Cardiac muscle cell (in vitro differentiated cells and primary cell): ENCODE measurements at regions not wholly inside any gene's neighbourhood (a gene's known extent, or its start where the extent isn't known, plus 50 kb on each side); places are given as distances from the start of the nearest gene placed in this dataset.
A peak's percentile ranks its signal among the peaks of the same experiment; 100 is the strongest.

Experiments used
- DNase-seq, 2 donors: peaks; one replicate each; pipeline versions ENCODE4 v3.0.0 to v3.0.0-alpha.2; 2010 to 2017; ENCODE audit warnings: low read depth in 1 of 2, low spot score in 1 of 2
- H3K27ac ChIP-seq: fragments of 200-600 bp; sonication (generic); 2 replicates; pipeline ENCODE4 v1.5.1; 2016
- H3K27me3 ChIP-seq: fragments of 200-600 bp; sonication (generic); 2 replicates; pipeline ENCODE4 v1.6.0; 2016; ENCODE audit warnings: control low read depth
- H3K36me3 ChIP-seq: fragments of 200-600 bp; sonication (generic); 2 replicates; pipeline ENCODE4 v1.5.1; 2016; ENCODE audit warnings: control low read depth
- H3K4me1 ChIP-seq: fragments of 200-600 bp; sonication (generic); 2 replicates; pipeline ENCODE4 v1.8.1; 2017; ENCODE audit warnings: low read depth, mild to moderate bottlenecking, mixed run types
- H3K4me3 ChIP-seq: fragments of 200-600 bp; sonication (generic); 2 replicates; pipeline ENCODE4 v1.5.1; 2016; ENCODE audit warnings: mild to moderate bottlenecking
- H3K9me3 ChIP-seq: fragments of 200-600 bp; sonication (generic); 2 replicates; pipeline ENCODE4 v1.5.1; 2017; ENCODE audit warnings: low read depth, mild to moderate bottlenecking, control low read depth
- TF ChIP-seq, protein P1 (sequence below): IDR thresholded peaks from 2 replicates; pipeline ENCODE4 v1.5.1; 2012; ENCODE audit warnings: low read depth, mild to moderate bottlenecking, low read length

DNA sequence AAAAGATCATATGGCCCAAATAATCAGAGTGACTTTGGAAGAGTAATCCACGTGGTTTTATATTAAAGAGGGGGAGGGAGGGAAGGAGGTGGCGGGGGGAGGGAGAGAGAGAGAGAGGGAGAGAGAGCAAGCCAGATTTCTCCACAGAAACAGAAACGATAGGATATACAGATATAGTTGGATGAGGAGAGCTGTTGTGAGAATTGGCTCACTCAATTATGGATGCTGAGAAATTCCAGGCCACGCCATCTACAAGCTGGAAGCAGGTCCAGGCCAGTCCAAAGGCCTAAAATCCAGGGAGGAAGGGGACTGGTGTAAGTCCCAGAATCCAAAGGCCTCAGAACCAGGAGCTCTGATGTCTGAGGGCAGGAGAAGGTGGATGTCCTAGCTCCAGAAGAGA lies 75.5 kb downstream of the CXCL12 start:
- Histone ChIP-seq H3K36me3 (no peaks in the 10 kb centered on the region), H3K4me3 (no peak overlapping the region), H3K9me3 (no peaks in the 10 kb centered on the region), H3K4me1 (peaks cover 19% of the 10 kb centered on the region), H3K27me3 (no peaks in the 10 kb centered on the region), H3K27ac (no peak overlapping the region)
- DNase-seq: no peak
- TF ChIP-seq, protein P1, sequence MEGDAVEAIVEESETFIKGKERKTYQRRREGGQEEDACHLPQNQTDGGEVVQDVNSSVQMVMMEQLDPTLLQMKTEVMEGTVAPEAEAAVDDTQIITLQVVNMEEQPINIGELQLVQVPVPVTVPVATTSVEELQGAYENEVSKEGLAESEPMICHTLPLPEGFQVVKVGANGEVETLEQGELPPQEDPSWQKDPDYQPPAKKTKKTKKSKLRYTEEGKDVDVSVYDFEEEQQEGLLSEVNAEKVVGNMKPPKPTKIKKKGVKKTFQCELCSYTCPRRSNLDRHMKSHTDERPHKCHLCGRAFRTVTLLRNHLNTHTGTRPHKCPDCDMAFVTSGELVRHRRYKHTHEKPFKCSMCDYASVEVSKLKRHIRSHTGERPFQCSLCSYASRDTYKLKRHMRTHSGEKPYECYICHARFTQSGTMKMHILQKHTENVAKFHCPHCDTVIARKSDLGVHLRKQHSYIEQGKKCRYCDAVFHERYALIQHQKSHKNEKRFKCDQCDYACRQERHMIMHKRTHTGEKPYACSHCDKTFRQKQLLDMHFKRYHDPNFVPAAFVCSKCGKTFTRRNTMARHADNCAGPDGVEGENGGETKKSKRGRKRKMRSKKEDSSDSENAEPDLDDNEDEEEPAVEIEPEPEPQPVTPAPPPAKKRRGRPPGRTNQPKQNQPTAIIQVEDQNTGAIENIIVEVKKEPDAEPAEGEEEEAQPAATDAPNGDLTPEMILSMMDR: no peak

DNA sequence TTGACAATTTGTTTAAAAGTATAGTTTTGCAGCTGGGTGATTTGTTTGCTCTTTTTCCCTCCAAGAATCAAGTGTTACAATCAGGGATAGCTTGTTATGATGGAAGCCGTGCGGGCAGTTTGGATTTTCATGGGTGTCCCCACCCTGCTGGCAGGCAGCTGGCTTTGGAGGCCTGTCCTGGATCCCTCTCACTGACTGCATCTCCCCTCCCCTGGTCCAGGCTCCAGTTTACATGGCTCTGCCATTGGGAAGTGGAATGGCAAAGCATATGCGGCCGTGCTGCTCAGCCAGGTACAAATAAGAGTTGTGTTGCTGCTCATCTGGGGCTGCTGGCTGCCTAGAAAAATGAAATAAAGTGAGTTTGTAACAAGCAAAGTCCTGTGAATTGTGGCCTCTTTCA lies 76.0 kb downstream of the CXCL12 start:
- no peaks in the 10 kb centered on the region for H3K9me3 ChIP-seq
- peaks cover 15% of the 10 kb centered on the region for H3K4me1 ChIP-seq
- TF ChIP-seq, protein P1: no peak
- no peaks in the 10 kb centered on the region for H3K36me3 ChIP-seq
- H3K4me3 ChIP-seq: no peak overlapping the region
- no peaks in the 10 kb centered on the region for H3K27me3 ChIP-seq
- H3K27ac ChIP-seq: no peak overlapping the region
- DNase-seq: no peak

DNA sequence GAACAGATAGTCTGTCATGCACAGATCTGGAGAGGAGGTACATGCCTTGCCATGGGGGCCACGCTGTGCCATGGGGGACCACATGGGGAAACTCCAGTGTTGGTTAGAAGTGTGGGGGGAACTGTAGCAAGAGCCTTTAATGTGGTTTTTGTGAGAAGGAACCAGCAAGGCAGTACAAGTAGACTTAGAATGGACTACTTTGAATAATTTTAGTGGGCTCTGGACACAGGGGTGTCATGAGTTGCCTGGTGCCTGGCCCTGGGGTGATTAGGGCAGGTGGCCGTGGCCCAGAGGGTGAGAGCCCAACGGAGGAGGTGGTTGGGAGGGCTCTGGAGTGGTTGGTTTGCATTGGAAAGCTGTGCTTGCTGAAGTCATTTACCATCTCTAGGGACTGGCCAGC lies 77.2 kb downstream of the CXCL12 start:
- H3K4me3 ChIP-seq: no peak overlapping the region
- no peak for DNase-seq
- TF ChIP-seq, protein P1: no peak
- no peaks in the 10 kb centered on the region for H3K27me3 ChIP-seq
- no peak overlapping the region for H3K27ac ChIP-seq
- H3K9me3 ChIP-seq: no peaks in the 10 kb centered on the region
- no peaks in the 10 kb centered on the region for H3K36me3 ChIP-seq
- H3K4me1 ChIP-seq: peaks cover 14% of the 10 kb centered on the region

DNA sequence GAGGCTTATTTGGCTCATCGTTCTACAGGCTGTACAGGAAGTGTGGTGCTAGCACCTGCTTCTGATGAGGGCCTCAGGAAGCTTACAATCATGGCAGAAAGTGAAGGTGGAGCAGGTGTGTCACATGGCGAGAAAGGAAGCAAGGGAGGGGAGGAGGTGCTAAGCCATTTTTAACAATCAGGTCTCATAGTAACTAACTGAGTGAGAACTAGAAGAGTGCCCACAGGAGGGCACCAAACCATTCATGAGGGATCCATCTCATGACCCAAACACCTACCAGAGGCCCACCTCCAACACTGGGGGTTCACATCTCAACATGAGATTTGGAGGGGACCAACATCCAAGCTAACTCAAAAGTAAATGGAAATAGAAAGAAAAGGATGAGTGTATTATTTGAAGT lies 78.1 kb downstream of the CXCL12 start:
- Histone ChIP-seq H3K27ac (no peak overlapping the region), H3K9me3 (no peaks in the 10 kb centered on the region), H3K4me3 (no peak overlapping the region), H3K27me3 (no peaks in the 10 kb centered on the region), H3K4me1 (peaks cover 6% of the 10 kb centered on the region), H3K36me3 (no peaks in the 10 kb centered on the region)
- TF ChIP-seq, protein P1: peak; percentile 20
- DNase-seq: peak in 1 of 2 donors; percentile 37

DNA sequence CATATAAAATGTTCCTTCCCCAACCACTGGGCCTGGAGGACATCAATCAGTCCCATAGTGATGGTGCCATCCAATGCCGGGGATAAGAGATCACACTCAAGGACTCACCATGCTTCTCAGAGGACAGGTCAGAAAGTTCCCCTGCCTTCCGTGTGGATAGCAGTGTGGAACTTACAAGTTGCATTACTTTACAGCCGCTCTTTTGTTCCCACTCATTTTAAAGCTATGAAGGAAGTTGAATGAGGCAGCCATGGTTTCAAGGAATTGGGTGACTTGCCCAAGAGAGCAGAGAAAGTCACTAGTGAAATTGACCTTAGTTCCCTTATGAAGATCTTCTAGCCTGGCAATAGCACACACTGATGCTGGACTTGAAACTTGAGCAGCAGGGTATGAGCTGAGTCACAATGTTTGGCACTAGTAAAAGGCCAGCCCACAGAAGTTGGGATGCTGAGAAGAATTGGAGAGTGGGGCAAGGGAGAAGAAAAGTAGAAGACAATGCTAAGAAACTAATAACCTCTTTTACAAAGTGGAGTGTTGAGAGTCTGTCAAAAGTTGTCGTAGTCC lies 78.7 kb downstream of the CXCL12 start:
- H3K27ac ChIP-seq: no peak overlapping the region
- H3K36me3 ChIP-seq: no peaks in the 10 kb centered on the region
- no peaks in the 10 kb centered on the region for H3K27me3 ChIP-seq
- peaks cover 3% of the 10 kb centered on the region for H3K4me1 ChIP-seq
- DNase-seq: peak in 1 of 2 donors; percentile 69
- H3K9me3 ChIP-seq: no peaks in the 10 kb centered on the region
- H3K4me3 ChIP-seq: no peak overlapping the region
- TF ChIP-seq, protein P1: no peak

DNA sequence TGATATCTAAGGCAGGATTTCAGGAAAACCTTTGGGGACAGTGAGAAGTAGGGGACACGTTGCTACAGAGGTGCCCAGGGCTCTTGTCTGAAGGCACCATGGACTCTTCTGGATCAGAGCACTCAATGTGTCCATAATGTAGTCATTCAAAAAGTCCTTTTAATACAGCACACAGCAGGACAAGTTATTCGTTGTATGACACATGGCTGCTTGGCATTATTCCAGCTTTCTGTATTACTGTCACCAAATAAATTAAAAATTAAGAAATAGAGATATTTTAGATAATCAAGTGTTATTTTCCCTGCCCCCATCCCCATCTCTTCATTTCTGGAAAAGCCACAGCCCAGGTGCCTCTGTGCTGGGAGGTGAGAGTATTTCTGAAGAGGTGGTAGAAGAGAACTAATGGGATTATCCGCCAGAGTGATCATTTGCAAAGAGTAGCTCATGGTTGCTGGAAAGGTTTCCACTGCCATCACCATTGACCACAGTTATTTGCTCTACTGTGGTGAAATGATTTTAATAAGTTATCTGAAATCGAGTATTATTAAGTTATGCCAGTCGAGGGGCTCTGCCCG lies 83.0 kb downstream of the CXCL12 start:
- Histone ChIP-seq H3K4me1 (peaks cover 7% of the 10 kb centered on the region), H3K9me3 (no peaks in the 10 kb centered on the region), H3K27ac (no peak overlapping the region), H3K4me3 (no peak overlapping the region), H3K36me3 (no peaks in the 10 kb centered on the region), H3K27me3 (no peaks in the 10 kb centered on the region)
- TF ChIP-seq, protein P1: no peak
- no peak for DNase-seq
